CD4-positive, alpha-beta T cell (primary cell): ENCODE measurements at regions not wholly inside any gene's neighbourhood (a gene's known extent, or its start where the extent isn't known, plus 50 kb on each side); places are given as distances from the start of the nearest gene placed in this dataset.

Experiments used
- ATAC-seq: fragments of 200-7000 bp; cut with Tn5 transposase; one replicate; pipeline ENCODE4 v1.10.0; 2022; ENCODE audit warnings: mild to moderate bottlenecking; ENCODE audit not compliant: poor library complexity
- CTCF ChIA-PET: fragments of 350-600 bp; sonication (Branson Sonifier 250); formaldehyde crosslinking; loops from one replicate; lab custom pipeline; 2021; ENCODE audit warnings: antibody characterized with exemption, inconsistent platforms; lab: Charles Lee
- POLR2A ChIA-PET: fragments of 350-600 bp; sonication (Branson Sonifier 250); formaldehyde crosslinking; loops from one replicate; lab custom pipeline; 2021; ENCODE audit warnings: antibody characterized with exemption, inconsistent platforms; lab: Charles Lee
- DNase-seq, 14 experiments: peaks; one replicate each; pipeline ENCODE4 v3.0.0-alpha.2; 2013 to 2020; ENCODE audit warnings: mixed read lengths in 2 of 14
- H3K27ac ChIP-seq, 2 donors: one replicate each; pipeline versions ENCODE4 v1.5.1 to v1.7.0; 2013; ENCODE audit warnings: low read length in 2 of 2, low read depth in 1 of 2, mild to moderate bottlenecking in 1 of 2
- H3K27me3 ChIP-seq, 2 experiments: 1 replicate in 1 of 2; 2 replicates in 1 of 2; pipeline versions ENCODE4 v1.6.1 to v1.7.0; 2013; ENCODE audit warnings: low read length in 2 of 2, control low read depth in 1 of 2, mild to moderate bottlenecking in 1 of 2, moderate library complexity in 1 of 2; ENCODE audit not compliant: insufficient read depth in 2 of 2, control insufficient read depth in 1 of 2
- H3K36me3 ChIP-seq: one replicate; pipeline ENCODE4 v1.6.1; 2013; ENCODE audit warnings: low read length, control low read depth; ENCODE audit not compliant: insufficient read depth
- H3K4me1 ChIP-seq: one replicate; pipeline ENCODE4 v1.6.1; 2013; ENCODE audit warnings: low read length, control low read depth; ENCODE audit not compliant: insufficient read depth
- H3K4me3 ChIP-seq: one replicate; pipeline ENCODE4 v1.5.1; 2013; ENCODE audit warnings: mild to moderate bottlenecking, low read length, moderate library complexity
- H3K9me3 ChIP-seq, 2 experiments: 1 replicate in 1 of 2; 2 replicates in 1 of 2; pipeline versions ENCODE4 v1.6.1 to v1.7.0; 2013; ENCODE audit warnings: low read length in 2 of 2, mild to moderate bottlenecking in 2 of 2, control low read depth in 1 of 2, moderate library complexity in 1 of 2; ENCODE audit not compliant: control insufficient read depth in 1 of 2, insufficient read depth in 1 of 2
- H3K27ac Mint-ChIP-seq: one replicate; pipeline ENCODE4 v1.8.0; 2020; ENCODE audit warnings: mixed read lengths
- H3K27me3 Mint-ChIP-seq: one replicate; pipeline ENCODE4 v1.8.0; 2021; ENCODE audit warnings: mixed read lengths
- H3K36me3 Mint-ChIP-seq: one replicate; pipeline ENCODE4 v1.8.0; 2021; ENCODE audit warnings: low read depth, mixed read lengths
- H3K4me1 Mint-ChIP-seq: one replicate; pipeline ENCODE4 v1.8.0; 2021; ENCODE audit warnings: low read depth, mixed read lengths
- H3K4me3 Mint-ChIP-seq: one replicate; pipeline ENCODE4 v1.8.0; 2020; ENCODE audit warnings: mild to moderate bottlenecking, mixed read lengths
- H3K9me3 Mint-ChIP-seq: one replicate; pipeline ENCODE4 v1.8.0; 2020; ENCODE audit warnings: mixed read lengths
- intact Hi-C, 2 experiments: fragments of 100-400 bp; cut with DNase I in 1 of 2; cut with micrococcal nuclease in 1 of 2; formaldehyde crosslinking; loops; one replicate each; pipeline versions ENCODE4 v1.15.1 to v1.9.0; 2023 to 2025; cut with DNase I, micrococcal nuclease
- TF ChIP-seq, protein P1 (sequence below): fragments of 200-600 bp; IDR thresholded peaks from one replicate; pipeline ENCODE4 v1.8.0; 2022; ENCODE audit warnings: antibody characterized with exemption, mild to moderate bottlenecking

DNA sequence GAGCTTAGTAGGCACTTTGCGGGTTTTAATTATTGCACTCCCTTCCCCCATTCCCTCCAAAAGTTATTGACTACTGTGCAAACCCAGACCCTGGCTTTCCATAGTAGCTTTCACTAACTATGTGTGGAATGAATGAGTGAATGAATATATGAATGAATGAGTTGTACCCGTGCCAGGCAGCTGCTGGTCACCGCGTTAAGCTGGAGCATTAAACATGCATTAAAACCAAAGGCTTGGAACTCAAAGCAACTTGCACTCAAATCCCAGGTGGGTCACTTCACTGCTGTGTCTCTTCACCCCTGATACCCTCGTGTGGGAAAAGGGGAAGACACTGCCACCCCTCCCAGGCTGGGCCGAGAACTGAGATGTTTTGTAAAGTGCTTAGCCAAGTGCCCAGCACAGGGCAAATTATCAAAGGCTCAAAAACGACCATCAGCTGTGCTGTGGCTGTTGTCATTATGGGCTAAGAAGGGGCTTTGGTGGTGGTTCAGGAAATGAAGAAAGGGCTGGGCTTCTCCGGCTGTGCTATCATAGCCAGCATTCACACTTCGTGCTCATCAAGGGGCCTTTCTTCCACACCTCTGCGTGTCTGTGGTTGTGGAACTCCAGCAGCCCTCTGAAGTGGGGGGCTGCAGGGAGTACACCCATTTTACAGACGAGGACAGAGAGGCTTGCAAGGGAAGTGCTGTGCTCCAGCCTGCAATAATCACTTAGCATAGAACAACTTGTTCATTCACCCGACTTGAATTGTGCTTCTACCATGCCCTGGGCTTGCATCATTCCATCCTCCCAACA lies 60.2 kb upstream of the STX16 start:
- H3K27me3 Mint-ChIP-seq, result peaks cover 34% of the 10 kb centered on the region
- no peaks in the 10 kb centered on the region for H3K9me3 Mint-ChIP-seq
- peak in 1 of 14 experiments; percentile 7 for DNase-seq
- no peak overlapping the region for H3K4me3 Mint-ChIP-seq
- H3K36me3 ChIP-seq, result no peaks in the 10 kb centered on the region
- no peaks in the 10 kb centered on the region for H3K36me3 Mint-ChIP-seq
- CTCF ChIA-PET, result no interaction called here
- H3K4me3 ChIP-seq, result no peak overlapping the region
- TF ChIP-seq, protein P1, sequence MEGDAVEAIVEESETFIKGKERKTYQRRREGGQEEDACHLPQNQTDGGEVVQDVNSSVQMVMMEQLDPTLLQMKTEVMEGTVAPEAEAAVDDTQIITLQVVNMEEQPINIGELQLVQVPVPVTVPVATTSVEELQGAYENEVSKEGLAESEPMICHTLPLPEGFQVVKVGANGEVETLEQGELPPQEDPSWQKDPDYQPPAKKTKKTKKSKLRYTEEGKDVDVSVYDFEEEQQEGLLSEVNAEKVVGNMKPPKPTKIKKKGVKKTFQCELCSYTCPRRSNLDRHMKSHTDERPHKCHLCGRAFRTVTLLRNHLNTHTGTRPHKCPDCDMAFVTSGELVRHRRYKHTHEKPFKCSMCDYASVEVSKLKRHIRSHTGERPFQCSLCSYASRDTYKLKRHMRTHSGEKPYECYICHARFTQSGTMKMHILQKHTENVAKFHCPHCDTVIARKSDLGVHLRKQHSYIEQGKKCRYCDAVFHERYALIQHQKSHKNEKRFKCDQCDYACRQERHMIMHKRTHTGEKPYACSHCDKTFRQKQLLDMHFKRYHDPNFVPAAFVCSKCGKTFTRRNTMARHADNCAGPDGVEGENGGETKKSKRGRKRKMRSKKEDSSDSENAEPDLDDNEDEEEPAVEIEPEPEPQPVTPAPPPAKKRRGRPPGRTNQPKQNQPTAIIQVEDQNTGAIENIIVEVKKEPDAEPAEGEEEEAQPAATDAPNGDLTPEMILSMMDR, result no peak
- POLR2A ChIA-PET, result no interaction called here
- no peaks in the 10 kb centered on the region for H3K9me3 ChIP-seq
- H3K27me3 ChIP-seq, result peaks cover 1 to 8% of the 10 kb centered on the region in 2 experiments
- H3K4me1 ChIP-seq, result no peaks in the 10 kb centered on the region
- H3K27ac ChIP-seq, result no peak overlapping the region
- intact Hi-C loops, result no loop called here
- H3K27ac Mint-ChIP-seq, result no peak overlapping the region
- no peaks in the 10 kb centered on the region for H3K4me1 Mint-ChIP-seq
- no peak for ATAC-seq

DNA sequence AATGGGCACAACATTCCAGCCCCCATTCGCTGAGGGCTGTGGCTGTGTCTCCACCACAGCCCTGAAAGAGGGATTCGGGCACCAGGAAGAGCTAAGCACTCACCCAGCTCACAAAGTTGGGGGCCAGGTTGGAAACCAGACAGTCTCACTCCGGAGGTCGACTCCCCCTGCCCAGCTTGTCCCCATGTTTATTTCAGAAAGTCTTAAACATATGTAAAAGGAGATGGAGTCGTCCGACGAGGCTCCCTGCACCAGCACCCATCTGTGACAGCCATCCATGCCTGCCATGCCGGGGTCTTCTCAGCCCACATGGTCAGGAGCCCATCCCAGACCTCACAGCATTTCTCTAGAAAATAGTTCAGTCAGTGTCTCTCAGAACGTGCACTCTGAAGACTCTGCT lies 63.6 kb upstream of the STX16 start:
- ATAC-seq, result no peak
- DNase-seq, result no peak
- POLR2A ChIA-PET, result no interaction called here
- no peaks in the 10 kb centered on the region for H3K36me3 Mint-ChIP-seq
- H3K4me1 Mint-ChIP-seq, result no peaks in the 10 kb centered on the region
- H3K27me3 Mint-ChIP-seq, result peaks cover 37% of the 10 kb centered on the region
- no peak overlapping the region for H3K4me3 Mint-ChIP-seq
- Histone ChIP-seq H3K4me3 (no peak overlapping the region), H3K27ac (no peak overlapping the region), H3K4me1 (no peaks in the 10 kb centered on the region), H3K27me3 (peaks cover 5 to 8% of the 10 kb centered on the region in 2 experiments), H3K36me3 (no peaks in the 10 kb centered on the region), H3K9me3 (peaks cover 2 to 6% of the 10 kb centered on the region in 2 experiments)
- intact Hi-C loops, result no loop called here
- TF ChIP-seq, protein P1, result no peak
- no peaks in the 10 kb centered on the region for H3K9me3 Mint-ChIP-seq
- CTCF ChIA-PET, result no interaction called here
- no peak overlapping the region for H3K27ac Mint-ChIP-seq

DNA sequence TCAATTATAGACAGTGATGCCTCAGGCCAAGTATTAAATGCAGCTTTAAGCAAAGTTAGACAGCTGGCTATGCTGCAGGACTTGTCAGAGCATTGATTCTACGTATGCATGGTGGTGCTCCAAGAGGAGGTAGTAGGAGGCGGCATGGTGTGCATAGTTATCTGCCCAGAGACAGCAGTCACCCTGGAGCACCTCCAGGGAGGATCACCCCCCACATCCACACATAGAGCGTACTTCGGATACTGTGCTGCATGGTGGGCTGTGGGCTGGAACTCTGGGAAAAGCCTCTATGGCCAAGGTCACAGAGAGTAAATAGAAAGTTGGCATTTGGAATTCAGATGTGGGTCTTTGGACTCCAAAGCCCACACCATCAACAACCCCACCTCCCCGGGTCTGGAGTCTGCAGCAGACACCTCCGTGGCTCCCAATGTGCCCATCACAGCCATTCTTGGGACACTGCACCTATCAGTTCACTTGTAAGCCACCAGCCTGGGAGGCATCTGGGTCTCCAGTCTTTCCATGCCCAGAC lies 64.5 kb upstream of the STX16 start:
- ATAC-seq (no peak), DNase-seq (no peak)
- POLR2A ChIA-PET, result no interaction called here
- TF ChIP-seq, protein P1, result no peak
- H3K27me3 ChIP-seq, result peaks cover 5 to 7% of the 10 kb centered on the region in 2 experiments
- peaks cover 36% of the 10 kb centered on the region for H3K27me3 Mint-ChIP-seq
- H3K36me3 Mint-ChIP-seq, result no peaks in the 10 kb centered on the region
- H3K27ac ChIP-seq, result no peak overlapping the region
- no peaks in the 10 kb centered on the region for H3K36me3 ChIP-seq
- H3K27ac Mint-ChIP-seq, result no peak overlapping the region
- H3K9me3 Mint-ChIP-seq, result no peaks in the 10 kb centered on the region
- peaks cover 8 to 13% of the 10 kb centered on the region in 2 experiments for H3K9me3 ChIP-seq
- no peak overlapping the region for H3K4me3 Mint-ChIP-seq
- H3K4me3 ChIP-seq, result no peak overlapping the region
- no peaks in the 10 kb centered on the region for H3K4me1 ChIP-seq
- CTCF ChIA-PET, result no interaction called here
- no peaks in the 10 kb centered on the region for H3K4me1 Mint-ChIP-seq
- intact Hi-C loops, result no loop called here
